Muscle layer of colon (tissue), 2 donors: ENCODE measurements at regions not wholly inside any gene's neighbourhood (a gene's known extent, or its start where the extent isn't known, plus 50 kb on each side); places are given as distances from the start of the nearest gene placed in this dataset.

Source experiments
- H3K27ac ChIP-seq: one replicate; pipeline ENCODE4 v1.7.0; 2013; ENCODE audit warnings: low read depth, mild to moderate bottlenecking, low read length, moderate library complexity
- H3K27me3 ChIP-seq, 2 donors: one replicate each; pipeline ENCODE4 v1.7.0; 2013; ENCODE audit warnings: low read length in 2 of 2, mild to moderate bottlenecking in 2 of 2; ENCODE audit not compliant: insufficient read depth in 2 of 2, control insufficient read depth in 1 of 2
- H3K36me3 ChIP-seq: one replicate; pipeline ENCODE4 v1.7.0; 2013; ENCODE audit warnings: mild to moderate bottlenecking, low read length; ENCODE audit not compliant: insufficient read depth
- H3K4me1 ChIP-seq: one replicate; pipeline ENCODE4 v1.7.0; 2013; ENCODE audit warnings: mild to moderate bottlenecking, low read length; ENCODE audit not compliant: insufficient read depth
- H3K4me3 ChIP-seq, 2 donors: one replicate each; pipeline ENCODE4 v1.7.0; 2013; ENCODE audit warnings: low read length in 2 of 2, low read depth in 1 of 2, mild to moderate bottlenecking in 1 of 2, moderate library complexity in 1 of 2
- H3K9ac ChIP-seq: one replicate; pipeline ENCODE4 v1.7.0; 2013; ENCODE audit warnings: low read length
- H3K9me3 ChIP-seq: one replicate; pipeline ENCODE4 v1.7.0; 2013; ENCODE audit warnings: mild to moderate bottlenecking, low read length
- donor health status: abdominal sarcoma.
- donor health status: Adenocarcinoma of cecum.

GRCh38 chr5:98401656-98402055 lies 371.8 kb upstream of the RGMB start:
- no peaks in the 10 kb centered on the region for H3K36me3 ChIP-seq
- no peak overlapping the region for H3K9ac ChIP-seq
- no peak overlapping the region for H3K27ac ChIP-seq
- no peak overlapping the region for H3K4me3 ChIP-seq
- H3K4me1 ChIP-seq, result no peaks in the 10 kb centered on the region
- H3K9me3 ChIP-seq, result no peaks in the 10 kb centered on the region
- no peaks in the 10 kb centered on the region for H3K27me3 ChIP-seq

- Histone ChIP-seq H3K27me3 (no peaks in the 10 kb centered on the region), H3K9ac (no peak overlapping the region), H3K4me3 (no peak overlapping the region), H3K27ac (no peak overlapping the region), H3K4me1 (no peaks in the 10 kb centered on the region), H3K9me3 (no peaks in the 10 kb centered on the region), H3K36me3 (no peaks in the 10 kb centered on the region)
Observed at GRCh38 chr5:98402130-98402529, 371.3 kb upstream of the RGMB start.

GRCh38 chr5:98403131-98403530 lies 370.3 kb upstream of the RGMB start:
- Histone ChIP-seq H3K27ac (no peak overlapping the region), H3K4me1 (no peaks in the 10 kb centered on the region), H3K9me3 (no peaks in the 10 kb centered on the region)

GRCh38 chr5:98414938-98415337 lies 358.5 kb upstream of the RGMB start:
- Histone ChIP-seq H3K9me3 (no peaks in the 10 kb centered on the region), H3K27me3 (no peaks in the 10 kb centered on the region), H3K27ac (no peak overlapping the region), H3K4me3 (no peak overlapping the region), H3K4me1 (no peaks in the 10 kb centered on the region), H3K36me3 (no peaks in the 10 kb centered on the region), H3K9ac (no peak overlapping the region)

More at GRCh38 chr5:98403131-98403530, 370.3 kb upstream of the RGMB start:
- Histone ChIP-seq H3K9ac (no peak overlapping the region), H3K36me3 (no peaks in the 10 kb centered on the region), H3K27me3 (no peaks in the 10 kb centered on the region), H3K4me3 (no peak overlapping the region)

- Histone ChIP-seq H3K36me3 (no peaks in the 10 kb centered on the region), H3K9me3 (no peaks in the 10 kb centered on the region), H3K27ac (no peak overlapping the region), H3K27me3 (no peaks in the 10 kb centered on the region), H3K4me3 (no peak overlapping the region), H3K4me1 (no peaks in the 10 kb centered on the region), H3K9ac (no peak overlapping the region)
Observed at GRCh38 chr5:98415663-98416062, 357.8 kb upstream of the RGMB start.

DNA sequence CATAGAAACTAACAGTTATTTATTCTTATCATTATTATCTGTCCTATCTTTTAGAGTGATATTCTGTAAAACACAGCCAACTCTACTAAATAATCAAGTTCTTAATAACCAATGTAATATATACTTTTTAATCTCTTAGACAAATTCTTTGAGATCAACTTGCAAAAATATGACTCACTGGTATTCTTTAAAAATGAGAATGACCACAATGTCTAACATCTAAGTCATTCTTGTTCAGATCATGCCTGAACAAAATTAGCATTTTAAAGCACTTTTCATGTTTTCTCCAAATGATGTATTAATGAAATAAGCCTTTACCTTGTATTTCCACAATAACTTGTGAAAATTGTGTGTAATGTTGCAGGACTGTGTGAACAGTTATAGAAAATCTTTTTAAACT lies 356.9 kb upstream of the RGMB start:
- Histone ChIP-seq H3K4me3 (no peak overlapping the region), H3K36me3 (no peaks in the 10 kb centered on the region), H3K27ac (no peak overlapping the region), H3K9me3 (no peaks in the 10 kb centered on the region), H3K9ac (no peak overlapping the region), H3K4me1 (no peaks in the 10 kb centered on the region), H3K27me3 (no peaks in the 10 kb centered on the region)

GRCh38 chr5:98419825-98420224 lies 353.6 kb upstream of the RGMB start:
- H3K36me3 ChIP-seq, result no peaks in the 10 kb centered on the region
- no peak overlapping the region for H3K4me3 ChIP-seq
- no peak overlapping the region for H3K27ac ChIP-seq
- no peaks in the 10 kb centered on the region for H3K4me1 ChIP-seq
- no peaks in the 10 kb centered on the region for H3K9me3 ChIP-seq
- H3K27me3 ChIP-seq, result no peaks in the 10 kb centered on the region
- H3K9ac ChIP-seq, result no peak overlapping the region

DNA sequence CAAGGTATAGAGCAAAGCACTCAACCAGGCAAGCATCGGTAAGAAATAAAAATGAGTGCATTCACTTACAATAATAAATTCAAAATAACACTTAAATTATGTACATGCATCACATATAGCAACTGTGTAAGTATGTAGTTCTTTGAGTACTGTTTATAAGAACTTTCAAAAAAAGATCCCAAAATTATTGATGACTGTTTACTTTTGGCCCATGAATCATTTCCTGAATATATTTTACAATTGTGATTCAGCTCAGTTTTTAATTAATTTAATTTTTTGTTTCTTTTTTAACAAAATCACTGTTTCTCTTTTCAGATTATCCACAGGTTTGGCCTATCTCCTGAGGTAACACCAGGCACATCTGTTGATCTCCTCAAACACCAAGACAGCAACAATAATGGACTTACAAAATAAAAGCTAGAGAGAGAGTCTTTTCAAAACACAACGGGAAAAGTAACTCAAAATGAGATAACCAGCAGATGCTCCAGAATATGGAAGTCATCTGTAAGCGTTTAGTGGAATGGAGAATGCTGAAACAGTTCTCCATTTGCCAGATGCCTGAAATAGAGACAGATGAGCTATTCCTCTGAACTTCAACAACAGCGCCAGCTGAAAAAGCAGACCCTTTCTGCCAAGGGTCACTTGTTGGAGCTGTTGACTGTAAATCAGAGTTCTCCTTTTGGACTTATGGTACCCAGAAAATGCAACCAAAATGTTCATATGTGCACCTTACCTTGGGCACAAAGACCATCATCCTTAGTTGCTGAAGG lies 348.6 kb upstream of the RGMB start:
- no peaks in the 10 kb centered on the region for H3K9me3 ChIP-seq
- H3K27me3 ChIP-seq, result no peaks in the 10 kb centered on the region
- no peak overlapping the region for H3K9ac ChIP-seq
- H3K4me3 ChIP-seq, result no peak overlapping the region
- H3K4me1 ChIP-seq, result peaks cover 12% of the 10 kb centered on the region
- no peaks in the 10 kb centered on the region for H3K36me3 ChIP-seq
- H3K27ac ChIP-seq, result no peak overlapping the region

DNA sequence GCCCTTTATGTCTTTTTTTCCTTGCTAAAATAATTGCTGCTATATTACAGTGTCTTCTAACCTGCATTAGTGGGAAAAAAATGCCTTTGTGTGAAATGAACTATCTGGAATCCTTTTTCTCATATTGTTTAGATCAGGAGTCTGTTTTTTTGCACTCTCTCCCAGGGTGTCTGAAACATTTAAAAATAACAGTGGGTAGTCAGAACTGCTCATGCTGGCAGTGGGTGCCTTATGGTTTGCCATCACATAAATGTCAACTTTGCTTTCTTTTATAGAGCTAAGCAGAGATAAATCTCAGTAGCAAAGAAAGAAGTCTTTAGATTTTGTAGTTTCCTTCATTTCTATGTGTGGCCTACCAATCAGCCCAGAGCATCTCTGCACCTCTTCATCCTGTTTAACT lies 347.8 kb upstream of the RGMB start:
- H3K4me1 ChIP-seq, result peaks cover 12% of the 10 kb centered on the region
- no peak overlapping the region for H3K4me3 ChIP-seq
- H3K27ac ChIP-seq, result no peak overlapping the region
- H3K9ac ChIP-seq, result no peak overlapping the region
- no peaks in the 10 kb centered on the region for H3K27me3 ChIP-seq
- H3K9me3 ChIP-seq, result no peaks in the 10 kb centered on the region
- no peaks in the 10 kb centered on the region for H3K36me3 ChIP-seq

DNA sequence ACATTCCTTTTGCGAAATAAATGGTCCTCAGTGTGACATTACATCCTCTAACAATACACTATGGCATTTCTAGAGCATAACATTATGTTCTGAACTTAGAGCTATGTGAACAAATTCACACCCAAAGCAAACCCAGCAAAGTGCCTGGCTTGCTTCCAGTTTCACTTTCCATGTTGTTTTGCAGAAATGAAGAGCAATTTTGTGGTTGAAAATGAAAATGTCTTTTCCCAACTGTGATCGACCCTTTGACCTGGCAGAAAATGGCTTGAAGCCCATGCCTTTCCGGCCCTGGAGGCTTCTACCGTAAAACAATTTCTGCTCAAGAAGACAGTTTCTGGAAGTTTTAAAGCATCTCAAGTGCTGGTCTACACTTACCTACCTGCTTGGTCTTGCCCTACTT lies 344.7 kb upstream of the RGMB start:
- Histone ChIP-seq H3K27ac (no peak overlapping the region), H3K27me3 (no peaks in the 10 kb centered on the region), H3K9me3 (no peaks in the 10 kb centered on the region), H3K9ac (no peak overlapping the region), H3K4me1 (peaks cover 12% of the 10 kb centered on the region), H3K4me3 (no peak overlapping the region), H3K36me3 (no peaks in the 10 kb centered on the region)

DNA sequence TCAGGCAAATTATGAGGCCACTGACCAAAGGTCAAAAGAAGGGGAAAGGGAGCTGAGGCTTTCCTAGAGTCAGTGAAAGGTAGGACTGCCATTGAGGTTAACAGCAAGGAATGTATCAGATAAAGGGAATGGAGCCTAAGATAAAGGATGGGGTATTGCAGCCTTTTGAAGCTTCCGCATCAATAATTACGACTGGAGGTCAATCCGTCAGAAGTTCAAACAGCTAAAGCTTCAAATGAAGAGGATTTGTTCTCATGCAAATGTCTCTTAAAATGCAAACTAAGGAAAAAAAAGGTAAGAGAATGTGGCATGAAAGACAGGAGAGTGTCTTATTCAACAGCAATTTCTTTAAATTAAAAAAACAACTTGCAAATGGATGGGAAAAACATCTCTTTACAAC lies 341.1 kb upstream of the RGMB start:
- no peaks in the 10 kb centered on the region for H3K36me3 ChIP-seq
- H3K27ac ChIP-seq, result no peak overlapping the region
- no peak overlapping the region for H3K9ac ChIP-seq
- no peak overlapping the region for H3K4me3 ChIP-seq
- no peaks in the 10 kb centered on the region for H3K4me1 ChIP-seq
- H3K9me3 ChIP-seq, result no peaks in the 10 kb centered on the region
- H3K27me3 ChIP-seq, result no peaks in the 10 kb centered on the region

- H3K36me3 ChIP-seq, result no peaks in the 10 kb centered on the region
- no peaks in the 10 kb centered on the region for H3K4me1 ChIP-seq
- no peak overlapping the region for H3K9ac ChIP-seq
- no peaks in the 10 kb centered on the region for H3K9me3 ChIP-seq
- H3K27ac ChIP-seq, result no peak overlapping the region
- no peak overlapping the region for H3K4me3 ChIP-seq
- H3K27me3 ChIP-seq, result no peaks in the 10 kb centered on the region
Observed at GRCh38 chr5:98433022-98433421, 340.4 kb upstream of the RGMB start.
